ENCODE measurements at regions not wholly inside any gene's neighbourhood (a gene's known extent, or its start where the extent isn't known, plus 50 kb on each side); places are given as distances from the start of the nearest gene placed in this dataset.

DNA sequence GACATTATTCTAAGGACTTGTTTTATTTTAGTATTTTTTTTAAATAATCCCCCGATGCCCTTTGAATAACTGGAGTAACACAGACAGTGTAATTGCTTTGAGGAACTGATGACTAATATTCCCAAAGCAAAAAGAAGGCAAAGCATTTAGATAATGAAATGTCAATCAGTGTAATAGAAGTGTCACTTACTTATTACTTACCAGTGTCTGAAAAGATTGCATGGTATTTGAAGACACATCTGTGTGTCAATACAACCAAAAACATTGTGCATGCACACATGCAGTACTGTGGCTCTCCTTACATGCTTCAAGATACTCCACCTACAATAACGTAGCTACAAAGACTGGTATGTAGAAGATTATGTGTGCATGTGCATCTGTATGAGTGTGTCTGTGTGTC lies 264.0 kb upstream of the ANO5 start:
- no peak for TF ChIP-seq RFX5 (IDR thresholded peaks at IDR 0.05)
- TF ChIP-seq, protein P1, sequence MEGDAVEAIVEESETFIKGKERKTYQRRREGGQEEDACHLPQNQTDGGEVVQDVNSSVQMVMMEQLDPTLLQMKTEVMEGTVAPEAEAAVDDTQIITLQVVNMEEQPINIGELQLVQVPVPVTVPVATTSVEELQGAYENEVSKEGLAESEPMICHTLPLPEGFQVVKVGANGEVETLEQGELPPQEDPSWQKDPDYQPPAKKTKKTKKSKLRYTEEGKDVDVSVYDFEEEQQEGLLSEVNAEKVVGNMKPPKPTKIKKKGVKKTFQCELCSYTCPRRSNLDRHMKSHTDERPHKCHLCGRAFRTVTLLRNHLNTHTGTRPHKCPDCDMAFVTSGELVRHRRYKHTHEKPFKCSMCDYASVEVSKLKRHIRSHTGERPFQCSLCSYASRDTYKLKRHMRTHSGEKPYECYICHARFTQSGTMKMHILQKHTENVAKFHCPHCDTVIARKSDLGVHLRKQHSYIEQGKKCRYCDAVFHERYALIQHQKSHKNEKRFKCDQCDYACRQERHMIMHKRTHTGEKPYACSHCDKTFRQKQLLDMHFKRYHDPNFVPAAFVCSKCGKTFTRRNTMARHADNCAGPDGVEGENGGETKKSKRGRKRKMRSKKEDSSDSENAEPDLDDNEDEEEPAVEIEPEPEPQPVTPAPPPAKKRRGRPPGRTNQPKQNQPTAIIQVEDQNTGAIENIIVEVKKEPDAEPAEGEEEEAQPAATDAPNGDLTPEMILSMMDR (IDR thresholded peaks at IDR 0.05), result no peak
- no peak for TF ChIP-seq MAFK (IDR thresholded peaks at IDR 0.05; ENCODE audit: partially characterized antibody)
- no peak for TF ChIP-seq EP300 (IDR thresholded peaks at IDR 0.05)
- no peak for TF ChIP-seq MAX (IDR thresholded peaks at IDR 0.05)
- no peak for TF ChIP-seq MYC (IDR thresholded peaks at IDR 0.05; ENCODE audit: borderline replicate concordance, low read length)
- TF ChIP-seq, protein P2, sequence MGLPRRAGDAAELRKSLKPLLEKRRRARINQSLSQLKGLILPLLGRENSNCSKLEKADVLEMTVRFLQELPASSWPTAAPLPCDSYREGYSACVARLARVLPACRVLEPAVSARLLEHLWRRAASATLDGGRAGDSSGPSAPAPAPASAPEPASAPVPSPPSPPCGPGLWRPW (IDR thresholded peaks at IDR 0.05), result no peak
- TF ChIP-seq SMC3 (IDR thresholded peaks at IDR 0.05), result no peak
- no peak for TF ChIP-seq HOXB5 (CRISPR knock-in tag; IDR thresholded peaks at IDR 0.05)

All from A549 (cell line).